HEK293T (cell line): ENCODE measurements at regions not wholly inside any gene's neighbourhood (a gene's known extent, or its start where the extent isn't known, plus 50 kb on each side); places are given as distances from the start of the nearest gene placed in this dataset.

Source experiments
- CTCF ChIA-PET: fragments of 350-600 bp; formaldehyde crosslinking; extraction: SDS; loops from one replicate; lab custom pipeline; 2021; ENCODE audit warnings: antibody characterized with exemption, inconsistent platforms; lab: Yijun Ruan, JAX
- POLR2A ChIA-PET: fragments of 350-600 bp; formaldehyde crosslinking; extraction: SDS; loops from one replicate; lab custom pipeline; 2020; ENCODE audit warnings: antibody characterized with exemption, inconsistent platforms; lab: Yijun Ruan, JAX
- DNase-seq: peaks from one replicate; pipeline ENCODE4 v3.0.0; 2012; ENCODE audit warnings: mixed read lengths; ENCODE audit errors: extremely low spot score
- ARNT ChIP-seq: fragments of 450-650 bp; IDR thresholded peaks from 2 replicates; pipeline ENCODE4 v1.6.1; 2017; ENCODE audit warnings: mild to moderate bottlenecking
- BHLHE40 ChIP-seq: fragments of 450-650 bp; IDR thresholded peaks from 2 replicates; pipeline ENCODE4 v1.6.1; 2016; ENCODE audit warnings: mild to moderate bottlenecking, moderate library complexity, borderline replicate concordance
- CTBP1 ChIP-seq: fragments of 450-650 bp; IDR thresholded peaks from 2 replicates; pipeline ENCODE4 v1.6.1; 2016; ENCODE audit warnings: borderline replicate concordance
- ELF4 ChIP-seq: fragments of 450-650 bp; IDR thresholded peaks from 2 replicates; pipeline ENCODE4 v1.6.1; 2017; ENCODE audit warnings: antibody characterized with exemption
- FOXA1 ChIP-seq: fragments of 450-650 bp; IDR thresholded peaks from 2 replicates; pipeline ENCODE4 v1.6.1; 2016; ENCODE audit warnings: mild to moderate bottlenecking
- FOXK2 ChIP-seq: fragments of 450-650 bp; IDR thresholded peaks from 2 replicates; pipeline ENCODE4 v1.6.1; 2016; ENCODE audit warnings: mild to moderate bottlenecking
- FOXM1 ChIP-seq: fragments of 450-650 bp; IDR thresholded peaks from 2 replicates; pipeline ENCODE4 v1.6.1; 2017; ENCODE audit warnings: mild to moderate bottlenecking, borderline replicate concordance
- HDGF ChIP-seq: fragments of 450-650 bp; IDR thresholded peaks from 2 replicates; pipeline ENCODE4 v1.6.1; 2017; ENCODE audit warnings: antibody characterized with exemption, borderline replicate concordance
- L3MBTL2 ChIP-seq: fragments of 450-650 bp; conservative IDR thresholded peaks from 2 replicates; pipeline ENCODE4 v1.6.1; 2016; ENCODE audit warnings: mild to moderate bottlenecking
- LEF1 ChIP-seq: fragments of 450-650 bp; IDR thresholded peaks from 2 replicates; pipeline ENCODE4 v1.6.1; 2017; ENCODE audit warnings: mild to moderate bottlenecking, borderline replicate concordance
- NFRKB ChIP-seq: fragments of 450-650 bp; IDR thresholded peaks from 2 replicates; pipeline ENCODE4 v1.6.1; 2016; ENCODE audit warnings: mild to moderate bottlenecking, moderate library complexity
- PKNOX1 ChIP-seq: fragments of 450-650 bp; IDR thresholded peaks from 2 replicates; pipeline ENCODE4 v1.6.1; 2016
- SP1 ChIP-seq: fragments of 450-650 bp; IDR thresholded peaks from 2 replicates; pipeline ENCODE4 v1.6.1; 2017
- SUZ12 ChIP-seq: fragments of 450-650 bp; IDR thresholded peaks from 2 replicates; pipeline ENCODE4 v1.6.1; 2016; ENCODE audit warnings: mild to moderate bottlenecking
- TARDBP ChIP-seq: fragments of 450-650 bp; IDR thresholded peaks from 2 replicates; pipeline ENCODE4 v1.6.1; 2016
- ZNF384 ChIP-seq: fragments of 450-650 bp; IDR thresholded peaks from 2 replicates; pipeline ENCODE4 v1.6.1; 2016

GRCh38 chr2:144686518-144687215 lies 166.7 kb upstream of the ZEB2 start:
- DNase-seq: no peak
- ChIA-PET CTCF (no interaction called here), POLR2A (no interaction called here)
- TF ChIP-seq FOXM1 (no peak), NFRKB (no peak), SUZ12 (no peak), ARNT (no peak), FOXA1 (no peak), L3MBTL2 (no peak), BHLHE40 (no peak), LEF1 (no peak), ZNF384 (no peak), HDGF (no peak), PKNOX1 (no peak), SP1 (no peak), TARDBP (no peak), CTBP1 (no peak)

- TF ChIP-seq ELF4 (no peak), L3MBTL2 (no peak), BHLHE40 (no peak), FOXA1 (no peak), FOXK2 (no peak), CTBP1 (no peak), SP1 (no peak), PKNOX1 (no peak), TARDBP (no peak), HDGF (no peak), FOXM1 (no peak), ARNT (no peak)
- no peak for DNase-seq
- CTCF ChIA-PET: no interaction called here
- POLR2A ChIA-PET: no interaction called here
Observed at GRCh38 chr2:144683966-144684365, 164.0 kb upstream of the ZEB2 start.

GRCh38 chr2:144683107-144683753 lies 163.3 kb upstream of the ZEB2 start:
- DNase-seq: no peak
- POLR2A ChIA-PET: no interaction called here
- TF ChIP-seq FOXA1 (no peak), SP1 (no peak), ELF4 (no peak), HDGF (no peak), ZNF384 (no peak), L3MBTL2 (no peak), FOXM1 (no peak), PKNOX1 (no peak), TARDBP (no peak), LEF1 (no peak), ARNT (no peak), NFRKB (no peak), SUZ12 (no peak), FOXK2 (no peak), BHLHE40 (no peak), CTBP1 (no peak)
- CTCF ChIA-PET: no interaction called here

- DNase-seq: no peak
- ChIA-PET POLR2A (no interaction called here), CTCF (no interaction called here)
- no peak for TF ChIP-seq NFRKB
- TF ChIP-seq ELF4: no peak
- TF ChIP-seq FOXK2: no peak
- no peak for TF ChIP-seq L3MBTL2
- no peak for TF ChIP-seq HDGF
- no peak for TF ChIP-seq BHLHE40
- no peak for TF ChIP-seq SP1
- TF ChIP-seq FOXM1: no peak
Observed at GRCh38 chr2:144682248-144682647, 162.3 kb upstream of the ZEB2 start.

- DNase-seq: no peak
- CTCF ChIA-PET: no interaction called here
- POLR2A ChIA-PET: no interaction called here
- TF ChIP-seq ARNT (no peak), NFRKB (no peak), TARDBP (no peak), PKNOX1 (no peak), ZNF384 (no peak), FOXK2 (no peak), BHLHE40 (no peak)
Observed at GRCh38 chr2:144681389-144681788, 161.5 kb upstream of the ZEB2 start.

- ChIA-PET CTCF (no interaction called here), POLR2A (no interaction called here)
- TF ChIP-seq NFRKB (no peak), L3MBTL2 (no peak), FOXM1 (no peak), FOXA1 (no peak), SP1 (no peak), ELF4 (no peak), BHLHE40 (no peak), FOXK2 (no peak), ARNT (no peak), PKNOX1 (no peak), TARDBP (no peak), ZNF384 (no peak), CTBP1 (no peak), HDGF (no peak), SUZ12 (no peak), LEF1 (no peak)
- DNase-seq: no peak
Observed at GRCh38 chr2:144679942-144680341, 160.0 kb upstream of the ZEB2 start.
